Tibial artery (tissue), 4 donors: ENCODE measurements at regions not wholly inside any gene's neighbourhood (a gene's known extent, or its start where the extent isn't known, plus 50 kb on each side); places are given as distances from the start of the nearest gene placed in this dataset.

Experiments used
- DNase-seq, 2 donors: peaks; one replicate each; pipeline ENCODE4 v3.0.0-alpha.2; 2019
- H3K27ac ChIP-seq, 2 donors: fragments of 200-600 bp; sonication (generic) in 1 of 2; 1 replicate in 1 of 2; 2 replicates in 1 of 2; pipeline ENCODE4 v1.5.1; 2018 to 2019; ENCODE audit warnings: mild to moderate bottlenecking in 1 of 2
- H3K27me3 ChIP-seq, 2 donors: fragments of 200-600 bp; sonication (generic) in 1 of 2; one replicate each; pipeline versions ENCODE4 v1.5.1 to v1.6.0; 2016 to 2019
- H3K36me3 ChIP-seq, 3 donors: fragments of 200-600 bp; sonication (generic) in 2 of 3; one replicate each; pipeline ENCODE4 v1.5.1; 2016 to 2019; ENCODE audit warnings: mild to moderate bottlenecking in 2 of 3
- H3K4me1 ChIP-seq, 4 donors: fragments of 200-600 bp; sonication (generic) in 2 of 4; 1 replicate in 3 of 4; 2 replicates in 1 of 4; pipeline ENCODE4 v1.5.1; 2016 to 2019
- H3K4me3 ChIP-seq, 2 donors: fragments of 200-600 bp; sonication (generic) in 1 of 2; 1 replicate in 1 of 2; 2 replicates in 1 of 2; pipeline ENCODE4 v1.5.1; 2018 to 2019; ENCODE audit warnings: mild to moderate bottlenecking in 2 of 2
- H3K9me3 ChIP-seq, 3 donors: fragments of 200-600 bp; sonication (generic) in 1 of 3; one replicate each; pipeline ENCODE4 v1.5.1; 2016 to 2019
- CTCF ChIP-seq, 2 experiments: fragments of 200-600 bp in 1 of 2; fragments of 450-650 bp in 1 of 2; IDR thresholded peaks; one replicate each; pipeline ENCODE4 v1.5.1; 2017 to 2019; ENCODE audit warnings: antibody characterized with exemption in 2 of 2, mild to moderate bottlenecking in 1 of 2, moderate library complexity in 1 of 2
- intact Hi-C: fragments of 100-400 bp; cut with DNase I; formaldehyde crosslinking; loops from one replicate; pipeline ENCODE4 v1.15.0; 2023; ENCODE audit warnings: low total_unique reads

- intact Hi-C loops: no loop called here
- H3K36me3 ChIP-seq: no peaks in the 10 kb centered on the region
- H3K4me3 ChIP-seq: no peak overlapping the region
- H3K9me3 ChIP-seq: no peaks in the 10 kb centered on the region
- no peaks in the 10 kb centered on the region for H3K4me1 ChIP-seq
- TF ChIP-seq CTCF (IDR thresholded peaks at IDR 0.05): no peak
- H3K27me3 ChIP-seq: peaks cover 0 to 57% of the 10 kb centered on the region in 2 donors
- no peak overlapping the region for H3K27ac ChIP-seq
- no peak for DNase-seq
Measured at GRCh38 chr7:155222061-155222460, 75.6 kb upstream of the INSIG1 start.

DNA sequence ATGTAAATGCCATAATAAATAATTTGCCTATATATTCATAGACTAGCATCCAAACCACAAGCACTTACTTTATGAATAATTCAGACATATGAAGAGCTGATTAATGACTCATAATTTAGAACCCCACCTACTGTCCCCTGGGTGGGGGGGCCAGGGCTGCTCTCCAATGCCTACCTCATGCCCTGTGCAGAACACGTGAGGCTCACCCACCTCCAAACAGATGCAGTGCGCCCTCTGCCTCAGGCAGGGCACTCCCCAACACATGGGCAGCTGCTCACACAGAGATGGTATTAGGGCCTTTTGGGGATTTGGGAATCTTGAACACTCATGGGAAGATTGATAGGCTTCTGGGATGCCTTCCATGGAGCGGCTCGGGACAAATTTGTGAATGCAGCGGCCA is 75.1 kb upstream of the INSIG1 start:
- Histone ChIP-seq H3K27me3 (peaks cover 0 to 59% of the 10 kb centered on the region in 2 donors), H3K4me3 (no peak overlapping the region)
- intact Hi-C loops: no loop called here

GRCh38 chr7:155223021-155223420 is 74.7 kb upstream of the INSIG1 start:
- TF ChIP-seq CTCF (IDR thresholded peaks at IDR 0.05): no peak

More for the DNA sequence above, 75.1 kb upstream of the INSIG1 start:
- H3K4me1 ChIP-seq: no peaks in the 10 kb centered on the region
- DNase-seq: no peak
- TF ChIP-seq CTCF (IDR thresholded peaks at IDR 0.05): no peak
- H3K27ac ChIP-seq: no peak overlapping the region
- H3K9me3 ChIP-seq: no peaks in the 10 kb centered on the region
- no peaks in the 10 kb centered on the region for H3K36me3 ChIP-seq

DNA sequence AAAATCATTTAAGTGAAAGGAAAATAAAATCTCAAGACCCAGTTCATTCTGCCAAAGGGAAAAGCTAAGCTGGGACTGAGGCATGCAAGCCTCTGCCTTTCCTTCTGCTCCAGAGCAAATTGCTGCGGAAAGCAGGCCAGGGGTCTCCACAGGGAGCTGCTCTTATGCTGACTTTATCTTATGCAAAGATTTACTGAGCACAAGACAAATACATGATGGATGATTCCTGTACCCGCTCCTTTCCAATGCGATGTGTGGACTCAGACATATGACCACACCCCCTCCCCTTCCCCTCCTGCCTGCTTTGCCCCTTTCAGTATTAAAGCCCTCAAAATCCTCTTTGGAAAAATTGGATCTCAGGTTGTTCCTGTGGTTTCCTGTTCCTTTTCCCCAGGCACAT is 74.2 kb upstream of the INSIG1 start:
- Histone ChIP-seq H3K27me3 (peaks cover 0 to 52% of the 10 kb centered on the region in 2 donors), H3K36me3 (no peaks in the 10 kb centered on the region), H3K4me1 (no peaks in the 10 kb centered on the region), H3K27ac (no peak overlapping the region), H3K4me3 (no peak overlapping the region), H3K9me3 (no peaks in the 10 kb centered on the region)
- intact Hi-C loops: no loop called here
- TF ChIP-seq CTCF (IDR thresholded peaks at IDR 0.05): no peak
- no peak for DNase-seq

More at GRCh38 chr7:155223021-155223420, 74.7 kb upstream of the INSIG1 start:
- intact Hi-C loops: no loop called here
- no peaks in the 10 kb centered on the region for H3K36me3 ChIP-seq
- H3K4me1 ChIP-seq: no peaks in the 10 kb centered on the region
- H3K27me3 ChIP-seq: peaks cover 0 to 57% of the 10 kb centered on the region in 2 donors
- no peak overlapping the region for H3K27ac ChIP-seq
- H3K4me3 ChIP-seq: no peak overlapping the region
- no peak for DNase-seq
- H3K9me3 ChIP-seq: no peaks in the 10 kb centered on the region

DNA sequence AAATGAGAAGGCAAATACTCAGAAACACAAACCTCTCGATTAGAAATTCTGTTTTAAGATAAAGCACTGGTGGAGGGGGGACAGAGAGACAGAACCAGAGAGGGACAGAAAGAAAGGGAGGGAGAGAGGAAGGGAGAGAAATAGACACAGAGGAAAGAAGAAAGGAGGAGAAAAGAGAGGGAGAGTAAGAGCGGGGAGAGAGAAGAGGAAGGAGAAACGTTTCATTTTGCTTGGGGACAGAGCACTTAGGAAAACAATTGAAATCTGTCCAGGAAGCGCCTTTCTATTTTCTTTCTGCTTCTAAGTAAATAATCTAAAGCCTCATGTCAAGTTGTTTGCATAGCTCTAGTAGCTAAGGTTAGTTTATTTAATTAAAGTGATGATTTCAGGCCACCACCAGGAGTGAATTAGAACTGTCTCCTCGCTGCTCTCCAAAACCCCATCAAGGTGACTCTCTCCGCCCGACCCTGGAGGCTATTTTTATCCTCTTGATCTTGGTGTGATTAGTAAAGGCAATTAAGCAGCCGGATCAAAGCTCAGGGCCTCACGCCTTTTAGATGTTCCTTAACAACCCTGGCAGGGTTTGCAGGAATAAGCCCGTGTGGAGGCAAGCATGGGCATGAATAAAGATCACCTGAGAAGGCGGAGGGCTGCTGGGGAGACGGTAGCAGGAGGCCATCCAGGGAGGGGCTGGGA is 73.4 kb upstream of the INSIG1 start:
- intact Hi-C loops: no loop called here
- Histone ChIP-seq H3K36me3 (no peaks in the 10 kb centered on the region), H3K9me3 (no peaks in the 10 kb centered on the region), H3K27ac (no peak overlapping the region), H3K4me1 (no peaks in the 10 kb centered on the region), H3K27me3 (peaks cover 0 to 45% of the 10 kb centered on the region in 2 donors), H3K4me3 (no peak overlapping the region)
- TF ChIP-seq CTCF (IDR thresholded peaks at IDR 0.05): no peak
- DNase-seq: no peak
